ENCODE measurements at regions not wholly inside any gene's neighbourhood (a gene's known extent, or its start where the extent isn't known, plus 50 kb on each side); places are given as distances from the start of the nearest gene placed in this dataset.

- Histone ChIP-seq H3K27me3 (ENCODE audit: low read length) (no peaks in the 10 kb centered on the region), H3K27ac (ENCODE audit: low read length) (no peak overlapping the region), H3K36me3 (ENCODE audit: insufficient read depth, low read length) (no peaks in the 10 kb centered on the region), H3K9me3 (ENCODE audit: low read length) (no peaks in the 10 kb centered on the region), H4K20me1 (ENCODE audit: insufficient read depth, low read depth, low read length) (no peaks in the 10 kb centered on the region), H3K4me2 (ENCODE audit: low read depth, low read length, poor library complexity, severe bottlenecking) (no peak overlapping the region), H3K9ac (ENCODE audit: low read length) (no peak overlapping the region), H3K4me3 (ENCODE audit: low read length) (no peak overlapping the region), H3K9me2 (replicated peaks; ENCODE audit: insufficient read depth, low read length) (no peaks in the 10 kb centered on the region), H3K79me2 (ENCODE audit: low read length) (no peaks in the 10 kb centered on the region), H2AFZ (ENCODE audit: low read length) (no peak overlapping the region), H3K4me1 (ENCODE audit: low read length) (no peaks in the 10 kb centered on the region)
- DNase-seq: no peak
These were observed 466.4 kb downstream of the DIPK2A start for GRCh38 chr3:144437989-144438388.

- Histone ChIP-seq H3K27me3 (ENCODE audit: low read length) (no peaks in the 10 kb centered on the region), H3K4me2 (ENCODE audit: low read depth, low read length, poor library complexity, severe bottlenecking) (no peak overlapping the region), H3K9ac (ENCODE audit: low read length) (no peak overlapping the region), H3K4me1 (ENCODE audit: low read length) (no peaks in the 10 kb centered on the region), H2AFZ (ENCODE audit: low read length) (no peak overlapping the region), H3K4me3 (ENCODE audit: low read length) (no peak overlapping the region), H3K79me2 (ENCODE audit: low read length) (no peaks in the 10 kb centered on the region), H3K9me3 (ENCODE audit: low read length) (no peaks in the 10 kb centered on the region), H3K9me2 (replicated peaks; ENCODE audit: insufficient read depth, low read length) (no peaks in the 10 kb centered on the region), H4K20me1 (ENCODE audit: insufficient read depth, low read depth, low read length) (no peaks in the 10 kb centered on the region), H3K36me3 (ENCODE audit: insufficient read depth, low read length) (no peaks in the 10 kb centered on the region), H3K27ac (ENCODE audit: low read length) (no peak overlapping the region)
- no peak for DNase-seq
These were observed 472.4 kb downstream of the DIPK2A start for GRCh38 chr3:144444061-144444460.

- DNase-seq: no peak
- H2AFZ ChIP-seq (ENCODE audit: low read length): no peak overlapping the region
These were observed 472.9 kb downstream of the DIPK2A start for GRCh38 chr3:144444546-144444945.

GRCh38 chr3:144455841-144456440 lies 484.3 kb downstream of the DIPK2A start:
- no peaks in the 10 kb centered on the region for H3K4me1 ChIP-seq (ENCODE audit: low read length)
- no peak overlapping the region for H3K27ac ChIP-seq (ENCODE audit: low read length)
- H3K9me3 ChIP-seq (ENCODE audit: low read length): no peaks in the 10 kb centered on the region
- H4K20me1 ChIP-seq (ENCODE audit: insufficient read depth, low read depth, low read length): no peaks in the 10 kb centered on the region
- H3K4me3 ChIP-seq (ENCODE audit: low read length): no peak overlapping the region
- no peak for DNase-seq
- H3K27me3 ChIP-seq (ENCODE audit: low read length): no peaks in the 10 kb centered on the region
- no peak overlapping the region for H3K9ac ChIP-seq (ENCODE audit: low read length)
- no peak overlapping the region for H3K4me2 ChIP-seq (ENCODE audit: low read depth, low read length, poor library complexity, severe bottlenecking)
- H3K36me3 ChIP-seq (ENCODE audit: insufficient read depth, low read length): no peaks in the 10 kb centered on the region
- no peak overlapping the region for H2AFZ ChIP-seq (ENCODE audit: low read length)
- no peaks in the 10 kb centered on the region for H3K9me2 ChIP-seq (replicated peaks; ENCODE audit: insufficient read depth, low read length)
- H3K79me2 ChIP-seq (ENCODE audit: low read length): no peaks in the 10 kb centered on the region

More at GRCh38 chr3:144444546-144444945, 472.9 kb downstream of the DIPK2A start:
- H3K79me2 ChIP-seq (ENCODE audit: low read length): no peaks in the 10 kb centered on the region
- H3K4me3 ChIP-seq (ENCODE audit: low read length): no peak overlapping the region
- H3K27ac ChIP-seq (ENCODE audit: low read length): no peak overlapping the region
- no peak overlapping the region for H3K9ac ChIP-seq (ENCODE audit: low read length)
- no peaks in the 10 kb centered on the region for H3K4me1 ChIP-seq (ENCODE audit: low read length)
- H3K4me2 ChIP-seq (ENCODE audit: low read depth, low read length, poor library complexity, severe bottlenecking): no peak overlapping the region
- no peaks in the 10 kb centered on the region for H3K36me3 ChIP-seq (ENCODE audit: insufficient read depth, low read length)
- no peaks in the 10 kb centered on the region for H3K27me3 ChIP-seq (ENCODE audit: low read length)
- no peaks in the 10 kb centered on the region for H4K20me1 ChIP-seq (ENCODE audit: insufficient read depth, low read depth, low read length)
- H3K9me3 ChIP-seq (ENCODE audit: low read length): no peaks in the 10 kb centered on the region
- H3K9me2 ChIP-seq (replicated peaks; ENCODE audit: insufficient read depth, low read length): no peaks in the 10 kb centered on the region

GRCh38 chr3:144457758-144458157 lies 486.1 kb downstream of the DIPK2A start:
- Histone ChIP-seq H3K9me3 (ENCODE audit: low read length) (no peaks in the 10 kb centered on the region), H3K4me1 (ENCODE audit: low read length) (no peaks in the 10 kb centered on the region), H3K9ac (ENCODE audit: low read length) (no peak overlapping the region), H3K79me2 (ENCODE audit: low read length) (no peaks in the 10 kb centered on the region), H3K4me3 (ENCODE audit: low read length) (no peak overlapping the region), H2AFZ (ENCODE audit: low read length) (no peak overlapping the region), H3K27ac (ENCODE audit: low read length) (no peak overlapping the region), H3K9me2 (replicated peaks; ENCODE audit: insufficient read depth, low read length) (no peaks in the 10 kb centered on the region), H3K27me3 (ENCODE audit: low read length) (no peaks in the 10 kb centered on the region), H4K20me1 (ENCODE audit: insufficient read depth, low read depth, low read length) (no peaks in the 10 kb centered on the region), H3K4me2 (ENCODE audit: low read depth, low read length, poor library complexity, severe bottlenecking) (no peak overlapping the region), H3K36me3 (ENCODE audit: insufficient read depth, low read length) (no peaks in the 10 kb centered on the region)
- DNase-seq: no peak

GRCh38 chr3:144458283-144458682 lies 486.7 kb downstream of the DIPK2A start:
- no peaks in the 10 kb centered on the region for H4K20me1 ChIP-seq (ENCODE audit: insufficient read depth, low read depth, low read length)
- no peak for DNase-seq
- no peaks in the 10 kb centered on the region for H3K79me2 ChIP-seq (ENCODE audit: low read length)
- no peak overlapping the region for H3K4me3 ChIP-seq (ENCODE audit: low read length)
- no peaks in the 10 kb centered on the region for H3K9me3 ChIP-seq (ENCODE audit: low read length)
- H3K36me3 ChIP-seq (ENCODE audit: insufficient read depth, low read length): no peaks in the 10 kb centered on the region
- no peak overlapping the region for H3K4me2 ChIP-seq (ENCODE audit: low read depth, low read length, poor library complexity, severe bottlenecking)
- H3K27me3 ChIP-seq (ENCODE audit: low read length): no peaks in the 10 kb centered on the region
- no peaks in the 10 kb centered on the region for H3K9me2 ChIP-seq (replicated peaks; ENCODE audit: insufficient read depth, low read length)
- no peak overlapping the region for H3K27ac ChIP-seq (ENCODE audit: low read length)
- H2AFZ ChIP-seq (ENCODE audit: low read length): no peak overlapping the region
- no peaks in the 10 kb centered on the region for H3K4me1 ChIP-seq (ENCODE audit: low read length)
- no peak overlapping the region for H3K9ac ChIP-seq (ENCODE audit: low read length)

GRCh38 chr3:144462337-144462736 lies 490.7 kb downstream of the DIPK2A start:
- Histone ChIP-seq H3K9ac (ENCODE audit: low read length) (no peak overlapping the region), H3K36me3 (ENCODE audit: insufficient read depth, low read length) (no peaks in the 10 kb centered on the region), H3K4me2 (ENCODE audit: low read depth, low read length, poor library complexity, severe bottlenecking) (no peak overlapping the region), H3K4me1 (ENCODE audit: low read length) (no peaks in the 10 kb centered on the region), H3K4me3 (ENCODE audit: low read length) (no peak overlapping the region), H4K20me1 (ENCODE audit: insufficient read depth, low read depth, low read length) (no peaks in the 10 kb centered on the region), H3K9me3 (ENCODE audit: low read length) (no peaks in the 10 kb centered on the region), H3K9me2 (replicated peaks; ENCODE audit: insufficient read depth, low read length) (no peaks in the 10 kb centered on the region), H3K79me2 (ENCODE audit: low read length) (no peaks in the 10 kb centered on the region), H3K27ac (ENCODE audit: low read length) (no peak overlapping the region), H3K27me3 (ENCODE audit: low read length) (no peaks in the 10 kb centered on the region), H2AFZ (ENCODE audit: low read length) (no peak overlapping the region)
- no peak for DNase-seq

GRCh38 chr3:144463911-144464310 lies 492.3 kb downstream of the DIPK2A start:
- H3K9me2 ChIP-seq (replicated peaks; ENCODE audit: insufficient read depth, low read length): no peaks in the 10 kb centered on the region
- no peak for DNase-seq
- no peak overlapping the region for H2AFZ ChIP-seq (ENCODE audit: low read length)
- no peaks in the 10 kb centered on the region for H4K20me1 ChIP-seq (ENCODE audit: insufficient read depth, low read depth, low read length)
- no peaks in the 10 kb centered on the region for H3K9me3 ChIP-seq (ENCODE audit: low read length)
- H3K27me3 ChIP-seq (ENCODE audit: low read length): no peaks in the 10 kb centered on the region
- H3K4me1 ChIP-seq (ENCODE audit: low read length): no peaks in the 10 kb centered on the region
- no peak overlapping the region for H3K4me3 ChIP-seq (ENCODE audit: low read length)
- no peak overlapping the region for H3K4me2 ChIP-seq (ENCODE audit: low read depth, low read length, poor library complexity, severe bottlenecking)
- no peak overlapping the region for H3K27ac ChIP-seq (ENCODE audit: low read length)
- H3K79me2 ChIP-seq (ENCODE audit: low read length): no peaks in the 10 kb centered on the region
- H3K36me3 ChIP-seq (ENCODE audit: insufficient read depth, low read length): no peaks in the 10 kb centered on the region
- no peak overlapping the region for H3K9ac ChIP-seq (ENCODE audit: low read length)

GRCh38 chr3:144466114-144466513 lies 494.5 kb downstream of the DIPK2A start:
- no peaks in the 10 kb centered on the region for H3K4me1 ChIP-seq (ENCODE audit: low read length)
- no peaks in the 10 kb centered on the region for H3K27me3 ChIP-seq (ENCODE audit: low read length)
- no peak overlapping the region for H3K27ac ChIP-seq (ENCODE audit: low read length)
- H3K9me3 ChIP-seq (ENCODE audit: low read length): no peaks in the 10 kb centered on the region
- H4K20me1 ChIP-seq (ENCODE audit: insufficient read depth, low read depth, low read length): no peaks in the 10 kb centered on the region
- H3K9ac ChIP-seq (ENCODE audit: low read length): no peak overlapping the region
- DNase-seq: no peak
- no peaks in the 10 kb centered on the region for H3K9me2 ChIP-seq (replicated peaks; ENCODE audit: insufficient read depth, low read length)
- no peak overlapping the region for H3K4me3 ChIP-seq (ENCODE audit: low read length)
- no peak overlapping the region for H2AFZ ChIP-seq (ENCODE audit: low read length)
- no peaks in the 10 kb centered on the region for H3K79me2 ChIP-seq (ENCODE audit: low read length)
- H3K4me2 ChIP-seq (ENCODE audit: low read depth, low read length, poor library complexity, severe bottlenecking): no peak overlapping the region
- no peaks in the 10 kb centered on the region for H3K36me3 ChIP-seq (ENCODE audit: insufficient read depth, low read length)

Data from Karpas-422 (cell line).